Thymus (tissue), 11 donors: ENCODE measurements at regions not wholly inside any gene's neighbourhood (a gene's known extent, or its start where the extent isn't known, plus 50 kb on each side); places are given as distances from the start of the nearest gene placed in this dataset.

Experiments
- DNase-seq, 9 donors: peaks; one replicate each; pipeline ENCODE4 v3.0.0-alpha.2; 2013; ENCODE audit warnings: low spot score in 9 of 9, low read depth in 6 of 9, missing footprints in 1 of 9
- H3K27ac ChIP-seq, 2 donors: one replicate each; pipeline ENCODE4 v1.5.1; 2013; ENCODE audit warnings: control low read depth in 1 of 2, low read depth in 1 of 2, low read length in 1 of 2, mild to moderate bottlenecking in 1 of 2, moderate library complexity in 1 of 2
- H3K27me3 ChIP-seq, 2 donors: one replicate each; pipeline ENCODE4 v1.5.1; 2013; ENCODE audit warnings: low read length in 1 of 2; ENCODE audit not compliant: control insufficient read depth in 2 of 2, insufficient read depth in 1 of 2
- H3K36me3 ChIP-seq, 2 donors: one replicate each; pipeline ENCODE4 v1.5.1; 2013; ENCODE audit warnings: low read length in 1 of 2, mild to moderate bottlenecking in 1 of 2, moderate library complexity in 1 of 2; ENCODE audit not compliant: control insufficient read depth in 2 of 2, insufficient read depth in 2 of 2
- H3K4me1 ChIP-seq, 2 donors: one replicate each; pipeline ENCODE4 v1.5.1; 2013; ENCODE audit warnings: low read length in 2 of 2; ENCODE audit not compliant: control insufficient read depth in 2 of 2, insufficient read depth in 2 of 2
- H3K4me3 ChIP-seq, 2 donors: one replicate each; pipeline ENCODE4 v1.5.1; 2013; ENCODE audit warnings: low read length in 2 of 2, control low read depth in 1 of 2, mild to moderate bottlenecking in 1 of 2
- H3K9me3 ChIP-seq, 2 donors: one replicate each; pipeline ENCODE4 v1.5.1; 2013; ENCODE audit warnings: low read length in 1 of 2, mild to moderate bottlenecking in 1 of 2; ENCODE audit not compliant: control insufficient read depth in 2 of 2, insufficient read depth in 1 of 2
- WGBS: extraction: QIAGEN DNeasy Blood & Tissue Kit; methylation state at CpG from one replicate; pipeline ENCODE4 v1.1.7; 2013; 5-methylcytosine and 5-hydroxymethylcytosine counted together
- donor health status: healthy.

DNA sequence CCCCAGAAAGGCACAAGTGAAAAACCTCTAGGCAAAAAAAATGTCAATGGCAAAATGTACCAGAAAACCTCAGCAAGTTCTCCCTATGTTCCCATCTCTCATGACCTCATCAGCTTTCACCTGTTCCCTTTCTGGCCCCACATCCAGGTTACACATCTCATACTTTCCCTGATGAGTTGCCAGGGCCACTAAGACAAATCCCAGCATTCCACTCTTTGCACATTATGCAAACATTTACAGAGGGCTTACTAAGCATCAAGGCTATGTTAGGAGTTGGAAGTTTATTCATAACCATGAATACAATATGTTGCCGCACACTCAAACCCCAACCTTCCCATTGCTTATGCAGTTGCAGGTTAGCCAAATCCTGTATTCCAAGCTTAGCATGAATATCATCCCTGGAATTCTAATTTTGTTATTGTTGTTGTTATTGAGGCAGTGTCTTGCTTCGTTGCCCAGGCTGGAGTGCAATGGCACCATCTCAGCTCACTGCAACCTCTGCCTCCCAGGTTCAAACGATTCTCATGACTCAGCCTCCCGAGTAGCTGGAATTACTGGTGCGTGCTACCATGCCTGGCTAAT, 129.3 kb upstream of the UBE2E2 start:
- 96% methylated on average over 5 of the region's 5 CpGs for WGBS
- Histone ChIP-seq H3K9me3 (no peaks in the 10 kb centered on the region), H3K36me3 (no peaks in the 10 kb centered on the region), H3K4me3 (no peak overlapping the region), H3K27ac (no peak overlapping the region), H3K4me1 (peaks cover 2 to 22% of the 10 kb centered on the region in 2 donors), H3K27me3 (no peaks in the 10 kb centered on the region)
- DNase-seq: no peak

DNA sequence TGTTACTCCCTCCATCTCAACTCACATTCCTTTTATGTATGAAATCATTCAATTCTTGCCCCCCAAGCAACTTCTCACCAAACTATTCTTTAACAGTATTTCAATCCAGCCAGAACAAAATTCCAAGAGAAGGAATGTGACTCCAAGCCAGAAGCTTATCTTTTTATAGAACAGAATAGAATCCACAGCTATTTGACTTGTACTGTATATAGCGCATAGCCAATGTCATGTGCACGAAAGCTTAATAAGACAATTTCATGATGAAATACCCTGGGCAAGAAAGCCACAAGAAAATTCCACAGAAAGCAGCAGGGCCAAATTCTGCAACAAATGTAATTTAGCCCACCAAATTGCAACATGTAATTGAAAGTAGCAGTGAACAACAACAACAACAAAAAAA, 127.6 kb upstream of the UBE2E2 start:
- no peak overlapping the region for H3K4me3 ChIP-seq

DNA sequence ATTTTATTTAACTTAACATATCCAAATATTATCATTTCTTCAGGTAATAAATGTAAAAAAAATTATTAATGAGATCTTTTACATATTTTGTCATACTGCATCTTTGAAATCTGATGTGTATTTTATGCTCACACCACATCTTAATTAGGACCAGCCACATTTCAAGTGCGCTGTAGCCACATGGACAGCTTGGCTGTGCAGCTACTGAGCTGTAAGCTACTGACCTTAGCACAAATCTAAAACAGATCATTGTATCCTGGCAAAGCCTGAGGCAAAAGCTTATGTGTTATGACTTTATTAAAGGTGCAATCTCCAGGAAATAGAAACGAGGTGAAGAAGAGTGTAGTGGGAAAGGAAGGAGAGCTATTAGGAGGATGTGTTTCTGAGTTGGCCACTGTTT, 126.7 kb upstream of the UBE2E2 start:
- Histone ChIP-seq H3K9me3 (no peaks in the 10 kb centered on the region), H3K4me1 (peaks cover 0 to 12% of the 10 kb centered on the region in 2 donors), H3K4me3 (no peak overlapping the region), H3K27ac (no peak overlapping the region), H3K27me3 (no peaks in the 10 kb centered on the region), H3K36me3 (no peaks in the 10 kb centered on the region)
- DNase-seq: no peak
- 78% methylated on average over 2 of the region's 2 CpGs for WGBS

More for the DNA sequence above, 127.6 kb upstream of the UBE2E2 start:
- 75% methylated on average over 2 of the region's 2 CpGs for WGBS
- Histone ChIP-seq H3K27ac (no peak overlapping the region), H3K27me3 (no peaks in the 10 kb centered on the region), H3K4me1 (peaks cover 2 to 20% of the 10 kb centered on the region in 2 donors), H3K36me3 (no peaks in the 10 kb centered on the region), H3K9me3 (no peaks in the 10 kb centered on the region)
- no peak for DNase-seq

DNA sequence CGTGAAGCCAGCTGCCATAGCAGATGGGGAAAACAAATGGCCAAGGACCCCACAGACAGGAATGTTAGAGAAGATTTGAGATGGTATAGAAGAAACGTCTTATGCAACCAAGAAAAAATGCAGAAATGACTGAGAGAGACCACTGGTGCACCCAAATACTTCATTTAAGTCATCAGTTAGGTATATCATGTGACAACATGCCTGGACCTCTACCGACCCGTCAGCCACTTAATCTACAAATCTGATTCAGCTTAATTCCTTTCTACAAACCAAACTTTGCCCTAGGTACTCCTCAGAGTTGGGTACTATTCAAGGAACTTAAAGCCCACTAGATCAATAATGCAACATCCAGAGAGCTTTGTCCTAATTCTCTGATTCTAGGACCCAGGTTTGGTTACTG, 126.0 kb upstream of the UBE2E2 start:
- no peak for DNase-seq
- no peaks in the 10 kb centered on the region for H3K27me3 ChIP-seq
- 80% methylated on average over 4 of the region's 4 CpGs for WGBS
- H3K27ac ChIP-seq: no peak overlapping the region
- H3K4me3 ChIP-seq: no peak overlapping the region
- H3K9me3 ChIP-seq: no peaks in the 10 kb centered on the region
- H3K36me3 ChIP-seq: no peaks in the 10 kb centered on the region
- H3K4me1 ChIP-seq: peaks cover 0 to 5% of the 10 kb centered on the region in 2 donors

DNA sequence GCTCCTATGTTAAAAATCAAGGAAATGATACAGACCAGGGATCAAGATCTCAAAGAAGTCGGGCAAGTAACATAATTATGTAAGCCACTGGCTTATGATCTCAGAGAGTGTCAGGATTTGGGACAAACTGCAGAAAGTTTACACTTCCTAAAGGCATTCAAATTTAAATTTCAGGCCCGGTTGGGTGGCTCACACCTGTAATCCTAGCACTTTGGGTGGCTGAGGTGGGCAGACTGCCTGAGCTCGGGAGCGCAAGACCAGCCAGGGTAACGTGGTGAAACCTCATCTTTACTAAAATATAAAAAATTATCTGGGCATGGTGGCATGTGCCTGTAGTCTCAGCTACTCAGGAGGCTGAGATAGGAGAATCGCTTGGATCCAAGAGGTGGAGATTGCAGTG, 124.4 kb upstream of the UBE2E2 start:
- Histone ChIP-seq H3K9me3 (no peaks in the 10 kb centered on the region), H3K4me1 (no peaks in the 10 kb centered on the region), H3K27me3 (no peaks in the 10 kb centered on the region), H3K27ac (no peak overlapping the region), H3K4me3 (no peak overlapping the region), H3K36me3 (no peaks in the 10 kb centered on the region)
- WGBS: 95% methylated on average over 6 of the region's 6 CpGs
- DNase-seq: no peak

DNA sequence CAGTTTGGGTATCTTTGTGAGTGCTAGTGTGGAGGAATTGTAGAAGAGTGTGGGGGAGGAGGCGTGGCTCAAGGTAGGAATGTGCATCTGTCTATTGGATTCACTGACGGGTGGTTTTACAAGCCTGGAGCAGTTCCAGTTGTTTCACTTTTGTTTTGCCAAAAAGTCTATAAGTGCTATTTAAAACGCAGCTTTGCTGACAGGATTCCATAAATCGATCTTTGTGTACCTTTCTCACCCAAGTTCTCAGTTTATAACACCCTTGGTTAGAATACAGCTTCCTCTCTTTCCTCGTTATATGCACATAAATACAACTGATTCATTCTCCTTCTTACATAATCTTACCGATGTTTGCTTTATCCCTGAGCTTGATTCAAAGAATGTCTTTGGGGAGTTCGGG, 123.2 kb upstream of the UBE2E2 start:
- Histone ChIP-seq H3K27me3 (no peaks in the 10 kb centered on the region), H3K36me3 (no peaks in the 10 kb centered on the region), H3K4me1 (no peaks in the 10 kb centered on the region), H3K27ac (no peak overlapping the region), H3K4me3 (peak overlapping the region in 1 of 2 donors; percentile 16), H3K9me3 (no peaks in the 10 kb centered on the region)
- WGBS: 24% methylated on average over 7 of the region's 7 CpGs
- DNase-seq: peak in 1 of 9 donors; percentile 23

DNA sequence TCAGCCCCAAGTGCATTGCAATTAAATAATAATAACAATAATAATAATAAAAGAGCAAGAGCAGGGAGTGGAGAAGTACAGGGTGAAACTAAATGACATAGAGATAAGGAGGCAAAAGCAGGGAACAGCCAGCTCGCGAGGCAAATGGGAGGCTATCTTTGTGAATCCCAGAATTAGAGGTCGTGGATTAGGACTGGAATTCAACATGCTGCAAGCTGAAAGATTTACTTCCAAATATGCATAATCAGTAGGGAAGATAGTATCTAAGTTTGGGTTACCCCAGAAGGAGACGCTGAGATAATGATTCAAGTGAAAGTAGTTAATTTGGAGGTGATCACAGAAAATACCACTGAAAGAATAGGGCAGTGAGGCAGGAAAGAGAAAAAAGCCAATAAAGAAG, 119.4 kb upstream of the UBE2E2 start:
- Histone ChIP-seq H3K4me1 (no peaks in the 10 kb centered on the region), H3K27ac (no peak overlapping the region), H3K4me3 (no peak overlapping the region), H3K9me3 (no peaks in the 10 kb centered on the region), H3K36me3 (no peaks in the 10 kb centered on the region), H3K27me3 (no peaks in the 10 kb centered on the region)
- 98% methylated on average over 4 of the region's 4 CpGs for WGBS
- DNase-seq: no peak

DNA sequence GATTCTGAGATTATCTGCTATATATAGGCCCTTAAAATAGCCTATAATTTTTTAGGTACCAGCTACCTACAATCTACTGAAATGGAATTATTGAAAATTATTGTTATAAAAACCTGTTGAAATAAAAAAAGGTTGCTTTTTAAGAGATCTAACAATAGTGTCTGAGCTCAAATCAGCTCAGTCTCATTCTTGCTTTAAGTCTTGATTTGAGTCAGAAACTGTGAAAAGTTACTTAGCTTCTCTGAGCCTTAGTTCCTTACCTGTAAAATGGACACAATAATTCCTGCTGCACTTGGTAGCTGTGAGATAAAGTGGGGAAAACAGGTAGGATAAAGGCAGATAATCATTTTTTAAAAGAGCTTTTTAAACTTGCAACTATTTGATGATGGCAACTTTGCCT, 118.8 kb upstream of the UBE2E2 start:
- no peaks in the 10 kb centered on the region for H3K4me1 ChIP-seq
- no peak overlapping the region for H3K27ac ChIP-seq
- no peaks in the 10 kb centered on the region for H3K9me3 ChIP-seq
- no peaks in the 10 kb centered on the region for H3K27me3 ChIP-seq
- no peak for DNase-seq
- no peaks in the 10 kb centered on the region for H3K36me3 ChIP-seq
- no peak overlapping the region for H3K4me3 ChIP-seq

DNA sequence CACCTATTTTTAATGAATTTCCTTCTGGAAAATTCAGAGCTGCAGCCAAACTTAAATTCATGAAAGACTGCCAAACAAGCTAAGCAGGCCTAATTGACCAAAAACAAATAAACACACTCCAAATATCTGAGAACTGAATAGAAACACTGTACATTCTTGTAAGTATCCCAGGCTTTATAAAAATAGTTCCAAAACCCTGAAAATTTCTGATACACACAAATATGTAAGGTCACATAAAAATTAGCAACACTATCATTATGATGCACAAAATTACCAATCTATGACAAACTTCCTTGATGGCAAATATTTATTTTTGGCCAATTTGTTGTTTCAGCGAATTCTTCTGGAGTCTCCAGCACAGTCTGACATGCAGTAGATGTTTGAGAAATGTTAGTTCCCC, 117.9 kb upstream of the UBE2E2 start:
- WGBS: 97% methylated on average over 1 of the region's 1 CpG
- DNase-seq: no peak
- no peak overlapping the region for H3K27ac ChIP-seq

DNA sequence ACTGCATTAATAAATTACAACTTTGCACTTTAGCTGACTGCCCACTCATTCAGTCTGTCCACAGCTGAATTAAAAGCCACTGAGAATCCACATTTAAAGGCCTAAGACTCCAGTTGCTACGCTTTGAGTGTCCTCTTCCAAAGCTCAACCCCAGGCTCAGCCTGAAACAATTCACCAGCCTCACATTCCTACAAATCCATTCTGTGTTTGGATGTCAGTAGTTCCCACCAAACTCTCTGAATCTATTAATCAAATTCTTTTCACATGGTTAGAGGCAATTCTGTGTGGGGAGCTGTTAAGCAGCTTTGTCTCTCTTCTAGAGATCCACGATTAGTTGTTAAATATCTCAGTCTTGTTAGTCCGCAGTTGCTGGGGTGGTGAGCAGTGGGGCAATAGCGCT, 116.8 kb upstream of the UBE2E2 start:
- DNase-seq: no peak
- H3K4me1 ChIP-seq: no peaks in the 10 kb centered on the region
- no peak overlapping the region for H3K27ac ChIP-seq
- no peak overlapping the region for H3K4me3 ChIP-seq
- H3K36me3 ChIP-seq: no peaks in the 10 kb centered on the region
- no peaks in the 10 kb centered on the region for H3K9me3 ChIP-seq
- WGBS: 97% methylated on average over 4 of the region's 4 CpGs
- no peaks in the 10 kb centered on the region for H3K27me3 ChIP-seq

More for the DNA sequence above, 117.9 kb upstream of the UBE2E2 start:
- Histone ChIP-seq H3K4me3 (no peak overlapping the region), H3K4me1 (no peaks in the 10 kb centered on the region), H3K36me3 (no peaks in the 10 kb centered on the region), H3K9me3 (no peaks in the 10 kb centered on the region), H3K27me3 (no peaks in the 10 kb centered on the region)
